ENCODE measurements at regions not wholly inside any gene's neighbourhood (a gene's known extent, or its start where the extent isn't known, plus 50 kb on each side); places are given as distances from the start of the nearest gene placed in this dataset.

- Histone ChIP-seq H2AFZ (ENCODE audit: low read length) (no peak overlapping the region), H3K4me1 (ENCODE audit: control insufficient read depth, extremely low read depth, insufficient read depth, low read length) (peaks cover 14% of the 10 kb centered on the region), H3K4me2 (ENCODE audit: extremely low read depth, insufficient read depth, low read length) (peak overlapping the region; percentile 76), H3K27me3 (ENCODE audit: control insufficient read depth, insufficient read depth, low read length) (no peaks in the 10 kb centered on the region), H3K79me2 (ENCODE audit: control insufficient read depth, insufficient read depth, low read length) (no peaks in the 10 kb centered on the region), H3K27ac (ENCODE audit: insufficient read depth, low read length) (peak overlapping the region; percentile 78), H3K4me3 (replicated peaks in 1 of 4; ENCODE audit: control extremely low read depth in 1 of 4, insufficient read depth in 1 of 4, low read depth in 3 of 4, low read length in 4 of 4) (no peak overlapping the region), H4K20me1 (ENCODE audit: control insufficient read depth, extremely low read depth, insufficient read depth, low read length) (no peaks in the 10 kb centered on the region), H3K9ac (ENCODE audit: insufficient read depth, low read length) (no peak overlapping the region), H3K9me3 (ENCODE audit: control insufficient read depth, insufficient read depth, low read depth, low read length) (no peaks in the 10 kb centered on the region), H3K36me3 (ENCODE audit: control insufficient read depth, insufficient read depth, low read length) (no peaks in the 10 kb centered on the region)
- no peak for TF ChIP-seq EZH2 (IDR thresholded peaks at IDR 0.05; ENCODE audit: low read length, missing control alignments)
- TF ChIP-seq, protein P1, sequence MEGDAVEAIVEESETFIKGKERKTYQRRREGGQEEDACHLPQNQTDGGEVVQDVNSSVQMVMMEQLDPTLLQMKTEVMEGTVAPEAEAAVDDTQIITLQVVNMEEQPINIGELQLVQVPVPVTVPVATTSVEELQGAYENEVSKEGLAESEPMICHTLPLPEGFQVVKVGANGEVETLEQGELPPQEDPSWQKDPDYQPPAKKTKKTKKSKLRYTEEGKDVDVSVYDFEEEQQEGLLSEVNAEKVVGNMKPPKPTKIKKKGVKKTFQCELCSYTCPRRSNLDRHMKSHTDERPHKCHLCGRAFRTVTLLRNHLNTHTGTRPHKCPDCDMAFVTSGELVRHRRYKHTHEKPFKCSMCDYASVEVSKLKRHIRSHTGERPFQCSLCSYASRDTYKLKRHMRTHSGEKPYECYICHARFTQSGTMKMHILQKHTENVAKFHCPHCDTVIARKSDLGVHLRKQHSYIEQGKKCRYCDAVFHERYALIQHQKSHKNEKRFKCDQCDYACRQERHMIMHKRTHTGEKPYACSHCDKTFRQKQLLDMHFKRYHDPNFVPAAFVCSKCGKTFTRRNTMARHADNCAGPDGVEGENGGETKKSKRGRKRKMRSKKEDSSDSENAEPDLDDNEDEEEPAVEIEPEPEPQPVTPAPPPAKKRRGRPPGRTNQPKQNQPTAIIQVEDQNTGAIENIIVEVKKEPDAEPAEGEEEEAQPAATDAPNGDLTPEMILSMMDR (conservative IDR thresholded peaks at IDR 0.05 in 1 of 2, IDR thresholded peaks at IDR 0.05 in 1 of 2; ENCODE audit: low read depth in 1 of 2, low read length in 2 of 2): no peak
- DNase-seq (ENCODE audit: low read depth in 2 of 2): no peak
Observed at GRCh38 chr14:25122211-25122610, 72.3 kb upstream of the STXBP6 start.

DNA sequence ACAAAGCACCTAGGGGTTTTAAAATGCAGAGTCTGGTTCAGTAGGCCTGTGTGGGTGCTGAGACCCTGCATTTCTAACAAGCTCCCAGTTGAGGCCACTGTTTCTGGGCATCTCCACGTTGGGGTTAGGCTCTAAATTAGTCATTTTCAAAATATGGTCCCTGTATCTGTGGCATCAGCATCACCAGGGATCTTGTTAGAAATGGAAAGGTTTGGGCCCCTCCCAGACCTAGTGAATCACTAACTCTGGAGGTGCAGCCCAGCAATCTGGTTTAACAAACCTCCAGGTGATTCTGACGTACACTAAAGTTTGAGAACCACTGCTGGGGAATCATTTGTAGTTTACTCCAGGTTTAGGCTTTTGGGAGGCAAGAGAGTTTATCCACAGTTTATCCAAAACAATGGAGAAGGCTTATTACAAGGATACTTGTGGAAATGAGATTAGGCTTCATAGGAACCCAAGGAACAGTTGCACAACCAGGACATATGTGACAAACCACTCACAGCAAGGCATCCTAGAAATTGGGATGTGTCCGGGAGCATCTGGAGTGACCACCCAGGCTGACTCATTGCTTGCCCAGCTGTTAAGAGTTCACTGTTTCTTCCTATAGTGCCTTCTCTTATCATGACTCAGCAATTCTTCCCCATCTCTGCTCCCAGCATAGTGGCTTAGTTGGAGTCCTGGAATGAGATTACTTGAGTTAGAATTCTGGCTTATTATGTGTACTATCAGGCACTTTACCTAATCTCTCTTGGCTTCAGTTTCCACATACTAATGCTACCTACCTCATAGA lies 71.6 kb upstream of the STXBP6 start:
- Histone ChIP-seq H4K20me1 (ENCODE audit: control insufficient read depth, extremely low read depth, insufficient read depth, low read length) (no peaks in the 10 kb centered on the region), H3K36me3 (ENCODE audit: control insufficient read depth, insufficient read depth, low read length) (no peaks in the 10 kb centered on the region), H3K27ac (ENCODE audit: insufficient read depth, low read length) (peak overlapping the region; percentile 78), H3K4me3 (replicated peaks in 1 of 4; ENCODE audit: control extremely low read depth in 1 of 4, insufficient read depth in 1 of 4, low read depth in 3 of 4, low read length in 4 of 4) (no peak overlapping the region), H3K9me3 (ENCODE audit: control insufficient read depth, insufficient read depth, low read depth, low read length) (no peaks in the 10 kb centered on the region), H3K9ac (ENCODE audit: insufficient read depth, low read length) (no peak overlapping the region), H3K27me3 (ENCODE audit: control insufficient read depth, insufficient read depth, low read length) (no peaks in the 10 kb centered on the region), H3K4me2 (ENCODE audit: extremely low read depth, insufficient read depth, low read length) (peak overlapping the region; percentile 76), H3K79me2 (ENCODE audit: control insufficient read depth, insufficient read depth, low read length) (no peaks in the 10 kb centered on the region), H2AFZ (ENCODE audit: low read length) (no peak overlapping the region), H3K4me1 (ENCODE audit: control insufficient read depth, extremely low read depth, insufficient read depth, low read length) (peaks cover 14% of the 10 kb centered on the region)
- TF ChIP-seq EZH2 (IDR thresholded peaks at IDR 0.05; ENCODE audit: low read length, missing control alignments): no peak
- TF ChIP-seq, protein P1 (conservative IDR thresholded peaks at IDR 0.05 in 1 of 2, IDR thresholded peaks at IDR 0.05 in 1 of 2; ENCODE audit: low read depth in 1 of 2, low read length in 2 of 2): no peak
- DNase-seq (ENCODE audit: low read depth in 2 of 2): peak; percentile 92 to 93

- Histone ChIP-seq H3K4me1 (ENCODE audit: control insufficient read depth, extremely low read depth, insufficient read depth, low read length) (peaks cover 14% of the 10 kb centered on the region), H3K27ac (ENCODE audit: insufficient read depth, low read length) (no peak overlapping the region), H4K20me1 (ENCODE audit: control insufficient read depth, extremely low read depth, insufficient read depth, low read length) (no peaks in the 10 kb centered on the region), H3K4me2 (ENCODE audit: extremely low read depth, insufficient read depth, low read length) (no peak overlapping the region), H3K27me3 (ENCODE audit: control insufficient read depth, insufficient read depth, low read length) (no peaks in the 10 kb centered on the region), H3K9ac (ENCODE audit: insufficient read depth, low read length) (no peak overlapping the region), H2AFZ (ENCODE audit: low read length) (no peak overlapping the region), H3K79me2 (ENCODE audit: control insufficient read depth, insufficient read depth, low read length) (no peaks in the 10 kb centered on the region), H3K4me3 (replicated peaks in 1 of 4; ENCODE audit: control extremely low read depth in 1 of 4, insufficient read depth in 1 of 4, low read depth in 3 of 4, low read length in 4 of 4) (no peak overlapping the region), H3K9me3 (ENCODE audit: control insufficient read depth, insufficient read depth, low read depth, low read length) (no peaks in the 10 kb centered on the region), H3K36me3 (ENCODE audit: control insufficient read depth, insufficient read depth, low read length) (no peaks in the 10 kb centered on the region)
- DNase-seq (ENCODE audit: low read depth in 2 of 2): peak in 1 of 2 donors; percentile 61
- TF ChIP-seq, protein P1 (conservative IDR thresholded peaks at IDR 0.05 in 1 of 2, IDR thresholded peaks at IDR 0.05 in 1 of 2; ENCODE audit: low read depth in 1 of 2, low read length in 2 of 2): no peak
- no peak for TF ChIP-seq EZH2 (IDR thresholded peaks at IDR 0.05; ENCODE audit: low read length, missing control alignments)
Observed at GRCh38 chr14:25120261-25120660, 70.3 kb upstream of the STXBP6 start.

Measured in fibroblast of lung (primary cell).